HCT116 (cell line): ENCODE measurements at regions not wholly inside any gene's neighbourhood (a gene's known extent, or its start where the extent isn't known, plus 50 kb on each side); places are given as distances from the start of the nearest gene placed in this dataset.
A peak's percentile ranks its signal among the peaks of the same experiment; 100 is the strongest.

ENCODE experiments used
- ATAC-seq: fragments of 200-7000 bp; cut with Tn5 transposase; 2 replicates; pipeline ENCODE4 v1.9.1; 2020; ENCODE audit warnings: mild to moderate bottlenecking, moderate library complexity
- BruUV-seq: library from RNA; stranded (reverse); fragments of 400-500 nt; replicated peaks from 2 replicates; lab custom pipeline; 2021; lab: Mats Ljungman, UMichigan
- CTCF ChIA-PET: fragments of 300-600 bp; sonication (Branson Sonifier 250); formaldehyde crosslinking; loops from one replicate; lab custom pipeline; 2021; ENCODE audit warnings: antibody characterized with exemption; lab: Charles Lee
- POLR2A ChIA-PET: fragments of 300-600, 350-600 bp; sonication (Branson Sonifier 250); formaldehyde crosslinking; loops from one replicate; lab custom pipeline; 2021; ENCODE audit warnings: antibody characterized with exemption; lab: Charles Lee
- RAD21 ChIA-PET, 2 experiments: fragments of 300-600 bp; sonication (Branson Sonifier 250); formaldehyde crosslinking; loops; one replicate each; lab custom pipeline; 2023; ENCODE audit warnings: low total read pairs in 2 of 2; ENCODE audit not compliant: uncharacterized antibody in 2 of 2, unreplicated experiment in 2 of 2, low non-redundant PET in 1 of 2; lab: Charles Lee
- DNase-seq: peaks from one replicate; pipeline ENCODE4 v3.0.0-alpha.2; 2010; ENCODE audit warnings: low read depth, low spot score
- H2AFZ ChIP-seq: fragments of 200-600 bp; shearing (Covaris generic), sonication (generic); 2 replicates; pipeline ENCODE4 v1.6.1; 2017; ENCODE audit warnings: low read depth, mixed run types, mixed read lengths, antibody characterized with exemption, low read length; ENCODE audit not compliant: poor library complexity, severe bottlenecking
- H3K27ac ChIP-seq: 2 replicates; pipeline ENCODE4 v1.5.1; 2012; ENCODE audit warnings: low read depth, low read length
- H3K27me3 ChIP-seq: fragments of 200-600 bp; sonication (generic); 2 replicates; pipeline ENCODE4 v1.6.1; 2016; ENCODE audit warnings: mixed run types, low read length, mixed read lengths; ENCODE audit not compliant: insufficient read depth
- H3K36me3 ChIP-seq, 2 experiments: fragments of 200-500 bp in 1 of 2; fragments of 200-600 bp in 1 of 2; sonication (Bioruptor generic) in 1 of 2; sonication (generic) in 1 of 2; 2 replicates each; pipeline versions ENCODE4 v1.5.1 to v1.6.1; 2014 to 2016; ENCODE audit warnings: low read length in 2 of 2, inconsistent platforms in 1 of 2, mixed read lengths in 1 of 2, mixed run types in 1 of 2; ENCODE audit not compliant: insufficient read depth in 2 of 2, control insufficient read depth in 1 of 2
- H3K4me1 ChIP-seq, 2 experiments: fragments of 200-600 bp in 1 of 2; sonication (generic) in 1 of 2; 2 replicates each; pipeline versions ENCODE4 v1.5.1 to v1.6.1; 2012 to 2017; ENCODE audit warnings: low read length in 2 of 2, inconsistent platforms in 1 of 2, mild to moderate bottlenecking in 1 of 2, mixed read lengths in 1 of 2, mixed run types in 1 of 2, moderate library complexity in 1 of 2; ENCODE audit not compliant: insufficient read depth in 2 of 2, control insufficient read depth in 1 of 2
- H3K4me2 ChIP-seq: fragments of 200-600 bp; sonication (generic); 2 replicates; pipeline ENCODE4 v1.6.1; 2017; ENCODE audit warnings: mixed run types, low read length, mixed read lengths
- H3K4me3 ChIP-seq, 2 experiments: fragments of 200-600 bp in 1 of 2; sonication (generic) in 1 of 2; replicated peaks in 1 of 2; 2 replicates each; pipeline ENCODE4 v1.5.1; 2011 to 2016; ENCODE audit warnings: low read length in 2 of 2, control low read depth in 1 of 2, low read depth in 1 of 2, mild to moderate bottlenecking in 1 of 2, mixed read lengths in 1 of 2, mixed run types in 1 of 2
- H3K79me2 ChIP-seq: fragments of 200-600 bp; sonication (generic); 2 replicates; pipeline ENCODE4 v1.6.1; 2017; ENCODE audit warnings: mild to moderate bottlenecking, mixed run types, low read length, moderate library complexity, mixed read lengths; ENCODE audit not compliant: insufficient read depth
- H3K9ac ChIP-seq: fragments of 200-600 bp; sonication (generic); 2 replicates; pipeline ENCODE4 v1.6.1; 2016; ENCODE audit warnings: low read length, mixed read lengths
- H3K9me2 ChIP-seq: fragments of 200-600 bp; sonication (generic), shearing (Covaris generic); 2 replicates; pipeline ENCODE4 v1.6.1; 2017; ENCODE audit warnings: mixed run types, mild to moderate bottlenecking, moderate library complexity; ENCODE audit not compliant: insufficient read depth
- H3K9me3 ChIP-seq, 2 experiments: fragments of 200-500 bp in 1 of 2; fragments of 200-600 bp in 1 of 2; sonication (Bioruptor generic) in 1 of 2; sonication (generic) in 1 of 2; 2 replicates each; pipeline ENCODE4 v1.6.1; 2014 to 2017; ENCODE audit warnings: low read length in 2 of 2, mixed read lengths in 2 of 2, inconsistent platforms in 1 of 2, low read depth in 1 of 2, mild to moderate bottlenecking in 1 of 2, mixed run types in 1 of 2, moderate library complexity in 1 of 2; ENCODE audit not compliant: control insufficient read depth in 1 of 2, insufficient read depth in 1 of 2
- H4K20me1 ChIP-seq: fragments of 200-600 bp; sonication (generic), shearing (Covaris generic); 2 replicates; pipeline ENCODE4 v1.6.1; 2017; ENCODE audit warnings: mixed run types, mild to moderate bottlenecking, moderate library complexity; ENCODE audit not compliant: insufficient read depth
- ATF3 ChIP-seq: IDR thresholded peaks from 2 replicates; pipeline ENCODE4 v1.6.1; 2012
- CTCF ChIP-seq, 3 experiments: fragments of 200-600 bp in 1 of 3; sonication (generic) in 1 of 3; IDR thresholded peaks in 2 of 3; conservative IDR thresholded peaks in 1 of 3; 2 replicates each; pipeline ENCODE4 v1.5.1; 2012 to 2017; ENCODE audit warnings: low read depth in 2 of 3, low read length in 2 of 3, antibody characterized with exemption in 1 of 3, borderline replicate concordance in 1 of 3, control low read depth in 1 of 3, mild to moderate bottlenecking in 1 of 3, mixed read lengths in 1 of 3, mixed run types in 1 of 3, moderate library complexity in 1 of 3; ENCODE audit not compliant: insufficient read depth in 1 of 3
- EZH2phosphoT487 ChIP-seq: fragments of 200-600 bp; IDR thresholded peaks from 2 replicates; pipeline ENCODE4 v1.6.1; 2018; ENCODE audit warnings: antibody characterized with exemption, borderline replicate concordance
- FOSL1 ChIP-seq: IDR thresholded peaks from 2 replicates; pipeline ENCODE4 v1.6.1; 2012; ENCODE audit warnings: low read depth
- JUND ChIP-seq: IDR thresholded peaks from 2 replicates; pipeline ENCODE4 v1.6.1; 2012
- POLR2A ChIP-seq: IDR thresholded peaks from 2 replicates; pipeline ENCODE4 v1.7.0; 2011; ENCODE audit warnings: borderline replicate concordance; ENCODE audit not compliant: insufficient read depth, insufficient read length; ENCODE audit errors: extremely low read depth
- RAD21 ChIP-seq: IDR thresholded peaks from 2 replicates; pipeline ENCODE4 v1.6.1; 2012; ENCODE audit warnings: low read depth, mild to moderate bottlenecking
- SIN3A ChIP-seq: IDR thresholded peaks from 2 replicates; pipeline ENCODE4 v1.6.1; 2012; ENCODE audit warnings: low read depth
- TCF7L2 ChIP-seq: IDR thresholded peaks from 2 replicates; pipeline ENCODE4 v1.7.0; 2011; ENCODE audit warnings: borderline replicate concordance, inconsistent platforms; ENCODE audit not compliant: insufficient read depth, insufficient read length; ENCODE audit errors: extremely low read depth
- ZNF274 ChIP-seq: fragments of 200-500 bp; sonication (Bioruptor generic); IDR thresholded peaks from 2 replicates; pipeline ENCODE4 v1.6.1; 2014; ENCODE audit warnings: mild to moderate bottlenecking, low read depth, low read length, inconsistent platforms
- intact Hi-C: fragments of 100-400 bp; cut with micrococcal nuclease; formaldehyde crosslinking; loops from 2 replicates; pipeline ENCODE4 v1.10.0; 2022
- TF ChIP-seq, protein P1 (sequence below): IDR thresholded peaks from 2 replicates; pipeline ENCODE4 v1.6.1; 2012

- TF ChIP-seq CTCF (IDR thresholded peaks at IDR 0.05 in 2 of 3, conservative IDR thresholded peaks at IDR 0.05 in 1 of 3; ENCODE audit: borderline replicate concordance in 1 of 3, insufficient read depth in 1 of 3, low read depth in 2 of 3, low read length in 2 of 3): peak; percentile 73 to 97 (median 94)
- TF ChIP-seq RAD21: peak; percentile 80
- TF ChIP-seq FOSL1: no peak
- no peak overlapping the region for H3K27ac ChIP-seq
- DNase-seq (peak; percentile 52), ATAC-seq (peak; percentile 100)
- peaks cover 0 to 4% of the 10 kb centered on the region in 2 experiments; a peak in 1 of 4 replicates for H3K4me1 ChIP-seq
- H3K9me3 ChIP-seq: no peaks in the 10 kb centered on the region
- no peaks in the 10 kb centered on the region for H3K27me3 ChIP-seq
- intact Hi-C loops: loop anchor here (1.0 kb wide), 2 partner anchors 65 to 250 kb away; no protein-coding TSS in a partner anchor
- H3K36me3 ChIP-seq: no peaks in the 10 kb centered on the region
- peak overlapping the region; percentile 29 for H3K4me2 ChIP-seq
- CTCF ChIA-PET: interaction anchor here (0.6 to 1.5 kb wide), 5 partner anchors 8 to 1306 kb away, joined by 3 to 6 read pairs (median 4); no protein-coding TSS in a partner anchor
- no peaks in the 10 kb centered on the region for H4K20me1 ChIP-seq
- no peaks in the 10 kb centered on the region for H3K9me2 ChIP-seq
- no peak overlapping the region for H2AFZ ChIP-seq
- H3K79me2 ChIP-seq: no peaks in the 10 kb centered on the region
- no peak overlapping the region for H3K9ac ChIP-seq
- RAD21 ChIA-PET: no interaction called here
- no peak overlapping the region for H3K4me3 ChIP-seq
- POLR2A ChIA-PET: no interaction called here
- no TSS peak for BruUV-seq
These were observed 127.6 kb upstream of the TWIST2 start for GRCh38 chr2:238720232-238720672.

GRCh38 chr2:238722181-238722580 lies 125.7 kb upstream of the TWIST2 start:
- H3K9ac ChIP-seq: no peak overlapping the region
- no peak for ATAC-seq
- ChIA-PET POLR2A (no interaction called here), RAD21 (no interaction called here), CTCF (no interaction called here)
- peaks cover 0 to 4% of the 10 kb centered on the region in 2 experiments; a peak in 1 of 4 replicates for H3K4me1 ChIP-seq
- H3K4me3 ChIP-seq: no peak overlapping the region
- H3K4me2 ChIP-seq: no peak overlapping the region
- no peak overlapping the region for H2AFZ ChIP-seq
- no peaks in the 10 kb centered on the region for H3K79me2 ChIP-seq
- no peaks in the 10 kb centered on the region for H3K27me3 ChIP-seq
- TF ChIP-seq TCF7L2 (no peak), EZH2phosphoT487 (no peak), SIN3A (no peak), ATF3 (no peak), JUND (no peak), POLR2A (no peak), ZNF274 (no peak), CTCF (IDR thresholded peaks at IDR 0.05 in 2 of 3, conservative IDR thresholded peaks at IDR 0.05 in 1 of 3; ENCODE audit: borderline replicate concordance in 1 of 3, insufficient read depth in 1 of 3, low read depth in 2 of 3, low read length in 2 of 3) (no peak)
- TF ChIP-seq, protein P1, sequence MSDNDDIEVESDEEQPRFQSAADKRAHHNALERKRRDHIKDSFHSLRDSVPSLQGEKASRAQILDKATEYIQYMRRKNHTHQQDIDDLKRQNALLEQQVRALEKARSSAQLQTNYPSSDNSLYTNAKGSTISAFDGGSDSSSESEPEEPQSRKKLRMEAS: no peak
- intact Hi-C loops: no loop called here
- no peaks in the 10 kb centered on the region for H4K20me1 ChIP-seq
- no peaks in the 10 kb centered on the region for H3K36me3 ChIP-seq
- H3K9me2 ChIP-seq: no peaks in the 10 kb centered on the region
- H3K27ac ChIP-seq: no peak overlapping the region
- no peak for DNase-seq
- no peaks in the 10 kb centered on the region for H3K9me3 ChIP-seq
- BruUV-seq: no TSS peak
